GM19372 (cell line): ENCODE measurements at regions not wholly inside any gene's neighbourhood (a gene's known extent, or its start where the extent isn't known, plus 50 kb on each side); places are given as distances from the start of the nearest gene placed in this dataset.
"Not testable (repeated sequence)": the region's sequence is repeated elsewhere in the genome, so short reads cannot be mapped to it uniquely, and the experiment has no call there.

Experiments used
- ATAC-seq: cut with Tn5 transposase; IDR thresholded peaks from one replicate; pipeline ENCODE4 v1.9.1; 2021; ENCODE audit warnings: mild to moderate bottlenecking, low read depth, moderate library complexity; ENCODE audit not compliant: unreplicated experiment

DNA sequence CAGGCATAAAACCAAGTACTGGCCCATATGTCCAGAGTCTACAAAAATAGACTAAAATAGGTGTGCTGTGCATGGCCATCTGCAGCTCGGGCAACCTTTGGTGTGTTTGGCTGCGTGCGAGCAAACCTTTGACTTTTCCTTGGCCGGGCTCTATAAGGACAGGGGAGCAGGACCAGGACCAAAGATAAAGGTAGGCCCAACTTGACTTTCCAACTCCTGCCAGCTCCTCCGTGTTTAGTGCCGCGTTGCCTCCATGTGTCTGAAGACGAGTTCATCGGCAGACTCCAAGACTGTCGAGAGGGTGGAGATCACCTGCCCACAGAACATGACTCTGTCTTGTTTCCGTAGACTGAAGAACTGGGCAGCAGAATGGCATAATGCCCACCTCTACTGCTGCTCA, 375.5 kb downstream of the IRS2 start:
- ATAC-seq: no peak

GRCh38 chr13:109408591-109409382, 377.6 kb downstream of the IRS2 start:
- no peak for ATAC-seq

GRCh38 chr13:109406376-109406992, 379.9 kb downstream of the IRS2 start:
- ATAC-seq: no peak

DNA sequence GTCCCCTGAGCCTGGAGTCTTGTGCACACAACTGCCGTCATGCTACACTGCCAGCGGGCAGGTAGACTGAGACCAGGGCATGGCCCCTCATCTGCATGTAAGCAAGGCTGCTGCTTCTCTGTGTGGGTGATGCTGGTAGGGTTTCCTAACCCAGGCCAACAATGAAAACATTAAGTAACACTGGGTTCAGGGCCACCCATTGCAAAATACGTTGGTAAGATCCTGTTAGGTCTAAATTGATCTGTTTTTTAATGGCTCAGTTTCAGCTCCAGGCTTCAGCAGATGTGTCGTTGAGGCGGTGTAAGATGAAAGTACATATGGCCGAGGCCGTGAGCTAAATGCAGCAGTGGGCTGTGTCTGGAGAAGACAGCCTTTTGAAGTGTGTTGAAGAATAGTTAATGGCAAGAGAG, 383.4 kb downstream of the IRS2 start:
- ATAC-seq: no peak

DNA sequence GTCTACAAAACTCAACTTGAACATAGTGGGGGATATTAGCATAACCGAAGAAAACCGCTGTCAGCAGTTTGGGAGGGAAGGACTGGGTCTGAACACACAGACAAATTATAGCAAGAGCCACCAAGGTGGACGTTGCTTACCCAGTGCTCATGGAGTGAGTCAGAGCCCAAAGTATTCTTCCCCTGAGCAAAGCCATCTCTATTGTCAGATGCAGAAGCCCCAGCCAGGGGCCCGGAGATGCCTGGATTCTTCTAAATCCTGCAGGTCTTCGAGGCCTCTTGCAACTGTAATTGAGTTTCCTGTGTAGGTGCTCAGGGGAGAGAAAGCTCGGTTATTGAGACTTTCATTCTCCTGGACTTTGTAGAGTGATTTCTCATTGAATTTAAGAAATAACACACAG, 384.5 kb downstream of the IRS2 start:
- ATAC-seq: no peak

GRCh38 chr13:109401307-109401706, 385.1 kb downstream of the IRS2 start:
- ATAC-seq: no peak

- ATAC-seq: no peak
Observed at GRCh38 chr13:109400624-109401257, 385.6 kb downstream of the IRS2 start.

DNA sequence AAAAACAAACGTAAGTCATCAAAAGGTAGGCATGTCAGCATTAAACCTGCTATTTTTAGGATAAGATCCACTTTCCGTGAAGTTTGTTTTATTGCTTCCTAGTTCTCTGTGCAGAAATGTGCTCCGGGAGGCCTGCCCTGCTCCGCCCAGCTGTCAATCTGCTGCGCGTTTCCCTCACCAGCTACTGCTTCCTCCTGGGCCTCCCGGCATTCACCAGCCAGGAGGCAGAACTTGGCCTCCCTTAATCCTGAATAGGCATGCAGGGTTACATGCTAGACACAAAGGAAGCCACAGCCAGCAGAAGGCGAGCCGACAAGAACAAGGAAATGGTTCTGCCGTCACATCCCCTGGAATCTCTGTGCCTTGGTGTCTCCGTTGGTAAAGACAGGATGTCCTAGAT, 386.2 kb downstream of the IRS2 start:
- ATAC-seq: no peak

DNA sequence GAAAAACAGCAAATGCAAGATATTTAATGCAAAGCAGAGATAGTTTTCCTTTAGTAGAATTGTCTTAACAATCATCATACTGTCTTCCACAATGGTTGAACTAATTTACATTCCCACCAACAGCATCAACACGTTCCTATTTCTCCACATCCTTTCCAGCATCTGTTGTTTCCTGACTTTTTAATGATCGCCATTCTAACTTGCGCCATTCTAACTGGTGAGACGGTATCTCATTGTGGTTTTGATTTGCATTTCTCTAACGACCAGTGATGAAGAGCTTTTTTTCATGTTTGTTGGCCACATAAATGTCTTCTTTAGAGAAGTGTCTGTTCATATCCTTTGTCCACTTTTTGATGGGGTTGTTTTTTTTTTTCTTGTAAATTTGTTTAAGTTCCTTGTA, 388.3 kb downstream of the IRS2 start:
- ATAC-seq: not testable (repeated sequence)

- ATAC-seq: no peak
Observed at GRCh38 chr13:109397285-109397684, 389.1 kb downstream of the IRS2 start.

GRCh38 chr13:109396266-109396665, 390.1 kb downstream of the IRS2 start:
- ATAC-seq: no peak

GRCh38 chr13:109395014-109395413, 391.4 kb downstream of the IRS2 start:
- no peak for ATAC-seq

- ATAC-seq: no peak
Observed at GRCh38 chr13:109394311-109394988, 391.9 kb downstream of the IRS2 start.

- no peak for ATAC-seq
Observed at GRCh38 chr13:109393045-109393444, 393.3 kb downstream of the IRS2 start.

DNA sequence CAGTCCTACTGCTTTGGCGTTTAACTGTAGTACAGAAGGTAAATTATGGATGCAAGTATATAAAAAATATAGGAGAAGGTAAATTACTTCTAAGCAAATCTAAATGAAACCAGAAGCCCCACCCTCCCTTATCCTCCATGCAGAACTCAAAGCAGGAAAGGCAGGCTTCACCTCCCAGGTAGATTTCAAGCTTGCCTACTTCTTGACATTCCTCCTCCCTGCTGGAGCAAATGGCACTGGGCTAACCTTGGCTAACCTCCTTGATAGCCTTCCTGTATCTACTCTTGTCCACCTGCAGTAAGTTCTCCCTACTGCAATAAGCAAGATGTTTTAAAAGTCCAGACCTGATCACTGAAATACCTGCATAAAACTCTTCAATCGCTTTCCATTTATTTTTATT, 396.0 kb downstream of the IRS2 start:
- no peak for ATAC-seq

DNA sequence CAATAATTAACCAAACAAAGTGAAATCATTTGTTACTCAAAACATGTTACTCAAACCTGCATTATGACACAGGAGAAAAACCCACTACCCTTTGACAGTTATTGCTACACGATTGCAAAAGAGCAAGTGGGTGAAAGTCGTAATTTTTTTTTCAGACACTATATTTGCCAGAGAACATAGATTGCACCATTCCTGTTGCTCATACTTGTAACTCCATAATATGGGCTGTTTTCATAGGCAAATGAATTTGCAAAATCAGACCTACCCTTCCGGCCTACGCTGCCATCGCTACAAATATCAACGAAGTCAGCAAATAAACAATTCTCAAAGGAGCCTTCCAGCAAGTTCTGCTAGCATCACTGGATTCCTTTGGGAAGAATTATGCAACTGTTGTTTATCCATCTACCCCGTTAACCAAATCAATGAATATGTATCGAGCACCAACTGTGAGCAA, 396.5 kb downstream of the IRS2 start:
- no peak for ATAC-seq

GRCh38 chr13:109389456-109389855, 396.9 kb downstream of the IRS2 start:
- no peak for ATAC-seq

- no peak for ATAC-seq
Observed at GRCh38 chr13:109387471-109387870, 398.9 kb downstream of the IRS2 start.

- ATAC-seq: no peak
Observed at GRCh38 chr13:109385242-109385560, 401.2 kb downstream of the IRS2 start.

DNA sequence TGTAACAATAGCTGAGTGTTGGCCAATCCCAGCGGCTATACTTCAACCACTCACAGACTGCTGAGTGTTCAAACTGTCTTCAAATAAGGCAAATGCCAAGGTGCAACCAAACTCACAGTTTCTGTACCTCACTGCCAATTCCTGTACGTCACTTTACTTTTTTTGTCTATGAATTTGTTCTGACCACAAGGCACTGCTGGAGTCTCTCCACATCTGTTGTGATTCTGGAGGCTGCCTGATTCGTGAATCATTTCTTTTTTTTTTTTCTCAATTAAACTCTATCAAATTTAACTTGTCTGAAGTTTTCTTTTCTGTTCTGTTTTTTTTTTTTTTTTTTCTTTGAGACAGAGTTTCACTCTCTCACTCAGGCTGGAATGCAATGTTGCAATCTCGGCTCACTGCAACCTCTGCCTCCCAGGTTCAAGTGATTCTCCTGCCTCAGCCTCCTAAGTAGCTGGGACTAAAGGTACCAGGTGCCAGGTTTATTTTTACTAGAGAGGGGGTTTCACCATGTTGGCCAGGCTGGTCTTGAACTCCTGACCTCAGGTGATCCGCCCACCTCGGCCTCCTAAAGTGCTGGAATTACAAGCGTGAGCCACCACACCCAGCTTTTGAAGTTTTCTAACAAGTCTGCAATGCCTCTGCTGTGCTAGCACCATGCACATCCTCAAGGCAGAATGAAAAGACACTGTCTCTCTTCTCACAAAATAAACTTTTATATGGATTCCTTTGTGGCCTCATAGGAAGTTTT, 401.7 kb downstream of the IRS2 start:
- no peak for ATAC-seq

DNA sequence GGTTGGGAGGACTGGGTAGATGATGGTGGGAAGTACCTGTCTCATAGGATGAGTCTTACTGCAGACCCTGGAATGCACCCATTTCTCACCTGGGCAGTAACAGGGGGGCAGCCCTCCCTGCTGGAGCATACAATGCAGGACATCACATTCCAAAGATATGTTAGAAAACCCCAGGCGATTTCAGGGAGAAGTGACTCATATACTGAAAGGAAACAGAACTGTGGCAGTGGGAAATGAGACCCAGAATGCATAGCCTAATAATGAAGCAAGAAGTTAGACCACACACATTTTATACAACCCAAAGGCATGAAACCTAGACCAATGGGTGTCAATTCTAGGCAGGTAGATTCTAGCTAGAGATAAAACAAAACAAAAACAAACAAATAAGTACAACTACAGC, 402.7 kb downstream of the IRS2 start:
- no peak for ATAC-seq
